VCaP (cell line): ENCODE measurements at regions not wholly inside any gene's neighbourhood (a gene's known extent, or its start where the extent isn't known, plus 50 kb on each side); places are given as distances from the start of the nearest gene placed in this dataset.

Source experiments
- H3K27ac ChIP-seq: fragments of 450-650 bp; 2 replicates; pipeline ENCODE4 v1.5.1; 2017
- CTCF ChIP-seq: fragments of 450-650 bp; conservative IDR thresholded peaks from 2 replicates; pipeline ENCODE4 v1.5.1; 2017; ENCODE audit warnings: mild to moderate bottlenecking, moderate library complexity

DNA sequence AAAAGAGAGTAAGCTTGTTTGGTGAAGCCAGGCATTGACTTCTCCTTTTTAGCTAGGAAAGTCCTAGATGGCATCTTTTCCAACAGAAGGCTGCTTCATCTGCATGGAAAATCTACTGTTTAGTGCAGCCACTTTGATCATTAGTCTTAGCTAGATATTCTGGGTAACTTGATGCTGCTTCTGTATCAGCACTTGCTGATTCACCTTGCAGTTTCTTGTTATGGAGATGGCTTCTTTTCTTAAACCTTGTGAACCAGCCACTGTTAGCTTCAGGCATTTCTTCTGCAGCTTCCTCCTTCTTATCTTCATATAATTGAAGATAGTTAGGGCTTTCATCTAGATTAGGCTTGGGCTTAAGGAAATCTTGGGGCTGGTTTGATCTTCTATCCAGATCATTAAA lies 639.7 kb downstream of the TDRD15 start:
- no peak overlapping the region for H3K27ac ChIP-seq
- no peak for TF ChIP-seq CTCF

DNA sequence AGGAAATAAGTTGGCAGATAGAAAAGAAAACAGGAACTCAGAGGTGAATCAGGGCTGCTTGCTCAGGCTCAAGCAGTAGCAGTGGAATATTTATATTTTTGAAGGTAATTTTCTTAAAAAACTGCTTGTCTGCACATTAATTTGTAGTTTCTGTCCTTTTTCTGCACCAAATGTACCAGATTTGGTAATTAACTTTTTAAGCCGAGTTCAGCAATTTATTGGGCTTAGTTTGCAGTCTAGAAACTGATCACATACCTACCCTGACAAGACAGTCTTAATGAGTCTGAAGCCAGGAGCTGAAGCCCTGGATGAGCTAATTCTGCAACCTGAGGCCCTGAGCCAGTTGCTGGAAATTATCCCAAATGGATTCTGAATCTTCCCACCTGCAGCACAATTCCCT lies 647.0 kb downstream of the TDRD15 start:
- TF ChIP-seq CTCF = no peak
- no peak overlapping the region for H3K27ac ChIP-seq

GRCh38 chr2:21772624-21773023 lies 648.9 kb downstream of the TDRD15 start:
- H3K27ac ChIP-seq = no peak overlapping the region
- no peak for TF ChIP-seq CTCF

- no peak overlapping the region for H3K27ac ChIP-seq
- no peak for TF ChIP-seq CTCF
Observed at GRCh38 chr2:21773168-21773567, 649.4 kb downstream of the TDRD15 start.

DNA sequence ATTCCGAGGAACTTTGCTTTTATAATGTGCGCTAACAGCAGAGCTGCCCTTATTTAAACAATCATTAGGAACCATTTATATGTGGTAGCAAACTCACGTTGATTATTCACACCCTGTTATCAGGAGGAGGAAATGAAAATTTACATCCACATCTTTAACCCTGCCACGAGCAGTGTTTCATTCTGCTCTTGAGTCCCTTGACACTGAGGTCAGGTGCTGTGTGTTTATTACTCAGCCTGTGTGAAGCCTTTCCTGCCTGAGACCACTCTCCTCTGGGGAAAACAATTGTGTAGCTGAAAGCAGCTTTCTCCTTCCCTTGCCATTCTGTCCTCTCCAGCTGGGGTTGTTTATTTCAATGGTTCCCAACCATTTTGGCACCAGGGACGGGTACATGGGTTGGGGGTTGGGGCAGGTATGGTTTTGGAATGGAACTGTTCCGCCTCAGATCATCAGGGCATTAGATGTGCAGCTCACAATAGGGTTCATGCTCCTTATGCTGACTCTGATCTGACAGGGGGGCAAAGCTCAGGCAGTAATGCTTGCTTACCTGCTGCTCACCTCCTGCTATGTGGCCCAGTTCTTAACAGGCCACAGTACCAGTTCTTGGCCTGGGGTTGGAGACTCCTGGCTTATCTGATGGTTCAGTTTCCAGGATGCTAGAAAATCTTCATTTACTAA lies 651.1 kb downstream of the TDRD15 start:
- no peak overlapping the region for H3K27ac ChIP-seq
- TF ChIP-seq CTCF = no peak

DNA sequence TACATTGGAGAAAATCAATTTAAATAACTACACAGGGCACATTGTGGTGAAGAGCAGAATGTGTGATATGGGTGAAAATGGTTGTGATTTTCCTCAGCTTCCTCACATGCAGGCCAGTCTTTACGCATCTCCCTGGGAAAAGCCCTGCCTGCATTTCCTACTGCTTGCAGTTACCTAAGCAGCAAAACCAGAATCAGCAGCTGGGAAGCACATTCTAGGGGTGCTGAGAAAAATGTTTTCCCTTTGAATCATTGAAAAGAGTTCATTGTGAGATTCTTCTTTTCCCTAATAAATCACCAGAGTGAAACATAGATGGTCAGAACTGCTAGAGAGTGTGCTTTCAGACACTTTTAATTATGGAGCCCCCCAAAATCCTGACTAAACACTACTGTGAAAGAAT lies 656.0 kb downstream of the TDRD15 start:
- no peak overlapping the region for H3K27ac ChIP-seq
- no peak for TF ChIP-seq CTCF

DNA sequence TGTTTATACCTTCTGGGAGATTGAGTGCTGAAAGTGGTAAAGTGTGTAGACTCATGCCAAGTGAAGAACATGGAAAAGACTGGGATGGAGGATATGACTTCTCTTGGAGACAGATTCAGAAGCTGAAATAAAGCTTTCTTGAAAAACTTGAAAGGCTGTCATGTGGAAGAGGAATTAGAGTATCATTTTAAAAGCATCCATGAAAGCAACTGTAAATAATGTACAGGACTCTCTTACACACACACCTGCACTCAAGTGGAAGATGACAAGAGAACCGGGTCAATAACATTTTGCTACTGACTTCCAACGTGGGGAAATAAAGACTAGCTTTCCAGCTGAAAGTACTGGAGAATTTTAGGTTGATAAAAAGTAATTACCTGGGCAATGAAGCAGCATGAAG lies 658.2 kb downstream of the TDRD15 start:
- H3K27ac ChIP-seq = no peak overlapping the region
- no peak for TF ChIP-seq CTCF
